ENCODE measurements at regions not wholly inside any gene's neighbourhood (a gene's known extent, or its start where the extent isn't known, plus 50 kb on each side); places are given as distances from the start of the nearest gene placed in this dataset.
A peak's percentile ranks its signal among the peaks of the same experiment; 100 is the strongest.

DNA sequence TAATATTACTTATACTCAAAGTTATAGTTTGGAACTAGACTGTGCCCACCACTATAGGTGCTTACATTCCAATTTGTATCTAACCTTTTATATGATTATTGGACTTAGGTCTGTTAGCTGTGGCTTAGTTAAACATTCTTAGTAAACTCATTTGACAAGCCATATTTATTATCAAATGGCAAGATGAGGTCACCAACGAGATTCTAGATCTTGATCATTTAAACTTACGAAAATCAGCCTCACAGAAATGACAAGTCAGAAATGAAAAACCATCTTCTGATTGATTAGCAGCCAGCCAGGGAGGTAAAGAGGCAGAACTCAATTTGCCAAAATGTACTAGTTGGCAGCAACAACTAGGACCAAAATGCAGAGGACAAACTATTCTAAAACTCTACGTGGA is 100.4 kb upstream of the STK17B start:
- Histone ChIP-seq H3K4me1 (peaks cover 11 to 68% (median 26%) of the 10 kb centered on the region in 4 donors), H3K27ac (no peak overlapping the region), H3K27me3 (no peaks in the 10 kb centered on the region), H3K36me3 (no peaks in the 10 kb centered on the region), H3K4me3 (no peak overlapping the region), H3K9me3 (no peaks in the 10 kb centered on the region)
- intact Hi-C loops (cut with DNase I; ENCODE audit: low total_unique reads) (no loop called here), in situ Hi-C loops (cut with MboI; ENCODE audit: low pct_ligation_motif_present in 1 of 4, low pct_unique_long_range_greater_than_20kb in 1 of 4, low sequenced_read_pairs in 3 of 4) (loop anchor here in 2 of 4 donors (10.0 to 25.0 kb wide), 3 partner anchors 107 to 187 kb away; partner anchors contain the start of gene STK17B (in 1 of the 2))
- TF ChIP-seq, protein P1, sequence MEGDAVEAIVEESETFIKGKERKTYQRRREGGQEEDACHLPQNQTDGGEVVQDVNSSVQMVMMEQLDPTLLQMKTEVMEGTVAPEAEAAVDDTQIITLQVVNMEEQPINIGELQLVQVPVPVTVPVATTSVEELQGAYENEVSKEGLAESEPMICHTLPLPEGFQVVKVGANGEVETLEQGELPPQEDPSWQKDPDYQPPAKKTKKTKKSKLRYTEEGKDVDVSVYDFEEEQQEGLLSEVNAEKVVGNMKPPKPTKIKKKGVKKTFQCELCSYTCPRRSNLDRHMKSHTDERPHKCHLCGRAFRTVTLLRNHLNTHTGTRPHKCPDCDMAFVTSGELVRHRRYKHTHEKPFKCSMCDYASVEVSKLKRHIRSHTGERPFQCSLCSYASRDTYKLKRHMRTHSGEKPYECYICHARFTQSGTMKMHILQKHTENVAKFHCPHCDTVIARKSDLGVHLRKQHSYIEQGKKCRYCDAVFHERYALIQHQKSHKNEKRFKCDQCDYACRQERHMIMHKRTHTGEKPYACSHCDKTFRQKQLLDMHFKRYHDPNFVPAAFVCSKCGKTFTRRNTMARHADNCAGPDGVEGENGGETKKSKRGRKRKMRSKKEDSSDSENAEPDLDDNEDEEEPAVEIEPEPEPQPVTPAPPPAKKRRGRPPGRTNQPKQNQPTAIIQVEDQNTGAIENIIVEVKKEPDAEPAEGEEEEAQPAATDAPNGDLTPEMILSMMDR (IDR thresholded peaks at IDR 0.05): no peak
- TF ChIP-seq POLR2AphosphoS5 (IDR thresholded peaks at IDR 0.05): no peak
- no peak for TF ChIP-seq POLR2A (IDR thresholded peaks at IDR 0.05)
- no peak for TF ChIP-seq EP300 (IDR thresholded peaks at IDR 0.05; ENCODE audit: low read depth)
- DNase-seq: no peak
- 64 to 72% methylated on average over 3 of the region's 3 CpGs for WGBS, 2 donors (ENCODE audit: low coverage in 1 of 2)

DNA sequence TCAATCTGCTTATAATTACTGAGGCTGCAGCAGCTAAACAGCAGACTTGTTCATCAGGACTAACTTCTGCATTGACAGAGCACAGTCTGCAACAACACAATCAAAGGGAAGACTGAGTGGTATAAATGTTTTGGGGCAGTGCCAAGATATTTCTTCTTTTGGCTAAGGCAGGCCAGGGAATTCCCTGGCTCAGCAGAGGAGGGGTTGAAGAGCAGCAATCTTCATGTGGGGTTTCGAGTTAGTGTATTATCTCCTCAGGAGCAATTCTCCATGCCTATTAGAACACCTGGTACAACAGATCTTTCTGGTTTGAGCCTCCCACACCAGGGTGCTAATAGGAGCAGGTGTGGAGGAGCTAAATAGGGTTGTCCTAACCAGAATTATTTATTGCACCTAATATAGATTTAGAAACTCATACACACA is 103.0 kb upstream of the STK17B start:
- in situ Hi-C loops (cut with MboI; ENCODE audit: low pct_ligation_motif_present in 1 of 4, low pct_unique_long_range_greater_than_20kb in 1 of 4, low sequenced_read_pairs in 3 of 4): loop anchor here in 2 of 4 donors (10.0 to 25.0 kb wide), 3 partner anchors 110 to 190 kb away; partner anchors contain the start of gene STK17B (in 1 of the 2)
- intact Hi-C loops (cut with DNase I; ENCODE audit: low total_unique reads): no loop called here
- no peaks in the 10 kb centered on the region for H3K9me3 ChIP-seq
- H3K4me3 ChIP-seq: no peak overlapping the region
- DNase-seq: peak; percentile 36
- H3K27ac ChIP-seq: peak overlapping the region; percentile 71 to 82 (median 76)
- H3K4me1 ChIP-seq: peaks cover 11 to 53% (median 27%) of the 10 kb centered on the region in 4 donors
- no peaks in the 10 kb centered on the region for H3K27me3 ChIP-seq
- WGBS, 2 donors (ENCODE audit: low coverage in 1 of 2): 0% methylated on average over 1 of the region's 1 CpG
- H3K36me3 ChIP-seq: no peaks in the 10 kb centered on the region
- TF ChIP-seq POLR2AphosphoS5 (IDR thresholded peaks at IDR 0.05) (no peak), EP300 (IDR thresholded peaks at IDR 0.05; ENCODE audit: low read depth) (no peak), POLR2A (IDR thresholded peaks at IDR 0.05) (no peak)

DNA sequence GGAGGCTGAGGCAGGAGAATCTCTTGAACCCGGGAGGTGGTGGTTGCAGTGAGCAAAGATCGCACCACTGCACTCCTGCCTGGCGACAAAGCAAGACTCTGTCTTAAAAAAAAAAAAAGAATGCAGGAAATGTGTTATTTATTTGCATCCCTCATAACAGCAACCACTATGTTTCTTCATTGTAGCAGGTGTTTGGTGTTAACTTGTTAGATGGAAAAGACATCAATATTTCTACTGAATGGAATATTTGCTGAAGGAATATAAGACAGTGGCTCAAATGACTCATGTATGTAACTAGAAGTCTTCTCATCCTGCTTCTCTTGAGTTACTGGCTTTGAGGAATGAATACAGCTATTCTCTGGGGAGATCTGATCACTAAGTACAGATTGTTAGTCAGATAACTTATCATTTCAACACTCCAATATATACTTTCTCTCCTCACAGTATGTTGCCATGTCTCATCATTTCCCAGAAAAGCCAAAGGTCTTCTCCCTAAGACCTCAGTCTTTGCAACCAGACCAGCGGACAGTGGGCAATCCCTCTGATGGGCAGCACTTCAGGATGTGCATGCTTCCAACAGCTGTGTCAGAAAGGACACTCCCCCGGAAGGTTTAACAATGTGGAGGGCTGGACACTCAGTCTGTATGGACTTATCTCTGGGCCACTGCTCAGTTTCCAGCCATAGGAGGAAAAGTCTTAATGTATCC is 104.4 kb upstream of the STK17B start:
- DNase-seq: no peak
- Histone ChIP-seq H3K4me1 (peaks cover 11 to 42% (median 22%) of the 10 kb centered on the region in 4 donors), H3K9me3 (no peaks in the 10 kb centered on the region), H3K27me3 (no peaks in the 10 kb centered on the region), H3K4me3 (peak overlapping the region in 1 of 4 donors; percentile 2), H3K27ac (peak overlapping the region; percentile 71 to 82 (median 76)), H3K36me3 (no peaks in the 10 kb centered on the region)
- WGBS, 2 donors (ENCODE audit: low coverage in 1 of 2): 58 to 100% methylated on average over 2 to 5 of the region's 5 CpGs
- TF ChIP-seq EP300 (IDR thresholded peaks at IDR 0.05; ENCODE audit: low read depth): no peak
- TF ChIP-seq, protein P1 (IDR thresholded peaks at IDR 0.05): no peak
- no peak for TF ChIP-seq POLR2AphosphoS5 (IDR thresholded peaks at IDR 0.05)
- TF ChIP-seq POLR2A (IDR thresholded peaks at IDR 0.05): no peak
- intact Hi-C loops (cut with DNase I; ENCODE audit: low total_unique reads): no loop called here
- in situ Hi-C loops (cut with MboI; ENCODE audit: low pct_ligation_motif_present in 1 of 4, low pct_unique_long_range_greater_than_20kb in 1 of 4, low sequenced_read_pairs in 3 of 4): loop anchor here in 3 of 4 donors (10.0 to 25.0 kb wide), 4 partner anchors 111 to 487 kb away; no protein-coding TSS in a partner anchor

DNA sequence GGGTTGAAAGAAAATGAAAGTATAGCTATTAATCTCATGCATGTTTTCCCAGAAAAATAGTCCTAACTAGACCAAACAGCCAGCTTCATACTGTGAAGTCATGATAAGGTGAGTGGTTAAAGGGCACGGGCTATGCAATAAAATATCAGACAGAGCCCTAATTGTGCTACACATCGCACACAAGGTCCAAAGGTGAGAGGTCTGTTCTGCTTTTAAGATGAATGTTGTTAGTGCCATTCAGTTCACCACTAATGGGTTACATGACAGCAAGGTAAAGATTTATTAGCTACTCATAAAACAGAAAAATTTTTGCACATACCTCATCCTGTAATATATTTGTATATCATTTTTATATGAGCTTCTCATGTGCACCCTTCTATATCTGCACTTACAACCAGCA is 105.0 kb upstream of the STK17B start:
- Histone ChIP-seq H3K27ac (peak overlapping the region; percentile 71 to 82 (median 76)), H3K9me3 (no peaks in the 10 kb centered on the region), H3K4me1 (peaks cover 11 to 41% (median 22%) of the 10 kb centered on the region in 4 donors), H3K36me3 (no peaks in the 10 kb centered on the region), H3K4me3 (peak overlapping the region in 1 of 4 donors; percentile 2), H3K27me3 (no peaks in the 10 kb centered on the region)
- DNase-seq: peak; percentile 34
- intact Hi-C loops (cut with DNase I; ENCODE audit: low total_unique reads): no loop called here
- TF ChIP-seq EP300 (IDR thresholded peaks at IDR 0.05; ENCODE audit: low read depth) (no peak), POLR2A (IDR thresholded peaks at IDR 0.05) (peak; percentile 6), POLR2AphosphoS5 (IDR thresholded peaks at IDR 0.05) (peak in 2 of 3 donors; percentile 45 to 46)
- TF ChIP-seq, protein P1 (IDR thresholded peaks at IDR 0.05): no peak
- in situ Hi-C loops (cut with MboI; ENCODE audit: low pct_ligation_motif_present in 1 of 4, low pct_unique_long_range_greater_than_20kb in 1 of 4, low sequenced_read_pairs in 3 of 4): loop anchor here in 3 of 4 donors (10.0 to 25.0 kb wide), 4 partner anchors 112 to 486 kb away; no protein-coding TSS in a partner anchor
- WGBS, 2 donors (ENCODE audit: low coverage in 1 of 2): 12 to 19% methylated on average over 2 of the region's 2 CpGs

Data from transverse colon (tissue), 4 donors.